Mesendoderm (in vitro differentiated cells): ENCODE measurements at regions not wholly inside any gene's neighbourhood (a gene's known extent, or its start where the extent isn't known, plus 50 kb on each side); places are given as distances from the start of the nearest gene placed in this dataset.
"Not testable (repeated sequence)": the region's sequence is repeated elsewhere in the genome, so short reads cannot be mapped to it uniquely, and the experiment has no call there.

Experiments used
- DNase-seq: peaks from one replicate; pipeline ENCODE4 v3.0.0; 2013
- H2AK5ac ChIP-seq: 2 replicates; pipeline ENCODE4 v1.6.1; 2013; ENCODE audit warnings: low read length, inconsistent platforms
- H2BK120ac ChIP-seq: 2 replicates; pipeline ENCODE4 v1.6.1; 2013; ENCODE audit warnings: low read depth, mild to moderate bottlenecking, low read length, moderate library complexity, mixed read lengths
- H2BK15ac ChIP-seq: replicated peaks from 2 replicates; pipeline ENCODE4 v1.6.1; 2013; ENCODE audit warnings: low read depth, mild to moderate bottlenecking, moderate library complexity
- H2BK5ac ChIP-seq: 2 replicates; pipeline ENCODE4 v1.6.1; 2013; ENCODE audit warnings: low read length, inconsistent platforms
- H3K18ac ChIP-seq: 2 replicates; pipeline ENCODE4 v1.6.1; 2013; ENCODE audit warnings: mild to moderate bottlenecking, low read length, mixed read lengths
- H3K23ac ChIP-seq: one replicate; pipeline ENCODE4 v1.6.1; 2013; ENCODE audit warnings: low read length
- H3K27ac ChIP-seq: 2 replicates; pipeline ENCODE4 v1.5.1; 2013; ENCODE audit warnings: low read depth, mild to moderate bottlenecking, inconsistent platforms, low read length, moderate library complexity
- H3K27me3 ChIP-seq: 2 replicates; pipeline ENCODE4 v1.6.1; 2013; ENCODE audit warnings: low read length, control low read depth, mild to moderate bottlenecking, inconsistent platforms; ENCODE audit not compliant: insufficient read depth, poor library complexity
- H3K36me3 ChIP-seq: 2 replicates; pipeline ENCODE4 v1.6.1; 2013; ENCODE audit warnings: low read length, inconsistent platforms; ENCODE audit not compliant: control insufficient read depth, insufficient read depth
- H3K4ac ChIP-seq: one replicate; pipeline ENCODE4 v1.6.1; 2013; ENCODE audit warnings: low read depth, mild to moderate bottlenecking, low read length, moderate library complexity
- H3K4me1 ChIP-seq: 2 replicates; pipeline ENCODE4 v1.6.1; 2013; ENCODE audit warnings: low read depth, low read length, inconsistent platforms; ENCODE audit not compliant: control insufficient read depth
- H3K4me2 ChIP-seq: 2 replicates; pipeline ENCODE4 v1.6.1; 2013; ENCODE audit warnings: low read length
- H3K4me3 ChIP-seq: 2 replicates; pipeline ENCODE4 v1.5.1; 2013; ENCODE audit warnings: mild to moderate bottlenecking, low read length
- H3K56ac ChIP-seq: one replicate; pipeline ENCODE4 v1.6.1; 2013; ENCODE audit warnings: low read length
- H3K79me1 ChIP-seq: 2 replicates; pipeline ENCODE4 v1.6.1; 2013; ENCODE audit warnings: low read length, inconsistent platforms
- H3K79me2 ChIP-seq: 2 replicates; pipeline ENCODE4 v1.6.1; 2013; ENCODE audit warnings: mild to moderate bottlenecking, low read length; ENCODE audit not compliant: control insufficient read depth, insufficient read depth
- H3K9ac ChIP-seq: 2 replicates; pipeline ENCODE4 v1.6.1; 2013; ENCODE audit warnings: low read length, inconsistent platforms
- H4K5ac ChIP-seq: one replicate; pipeline ENCODE4 v1.6.1; 2013; ENCODE audit warnings: low read length
- H4K8ac ChIP-seq: one replicate; pipeline ENCODE4 v1.6.1; 2013; ENCODE audit warnings: low read depth, mild to moderate bottlenecking, control low read depth, low read length, moderate library complexity
- WGBS: extraction: QIAGEN DNeasy Blood & Tissue Kit; methylation state at CpG from one replicate; pipeline ENCODE4 v1.1.7; 2013; ENCODE audit warnings: low lambda C conversion rate, missing lambda C conversion rate; ENCODE audit not compliant: insufficient coverage; ENCODE audit errors: extremely low coverage; 5-methylcytosine and 5-hydroxymethylcytosine counted together

GRCh38 chr9:106785200-106785599, 77.8 kb upstream of the ZNF462 start:
- H3K4me1 ChIP-seq, result no peaks in the 10 kb centered on the region
- H3K27ac ChIP-seq, result no peak overlapping the region
- H2BK120ac ChIP-seq, result no peak overlapping the region
- WGBS, result no CpG with 5 or more reads among the region's 3 CpGs
- no peaks in the 10 kb centered on the region for H3K27me3 ChIP-seq
- no peak overlapping the region for H2BK15ac ChIP-seq
- H3K56ac ChIP-seq, result no peak overlapping the region
- no peak overlapping the region for H3K4ac ChIP-seq
- no peak overlapping the region for H4K8ac ChIP-seq
- no peak overlapping the region for H2BK5ac ChIP-seq
- DNase-seq, result no peak
- no peak overlapping the region for H4K5ac ChIP-seq
- H3K4me2 ChIP-seq, result no peak overlapping the region
- no peak overlapping the region for H3K4me3 ChIP-seq
- no peak overlapping the region for H3K18ac ChIP-seq
- H3K9ac ChIP-seq, result no peak overlapping the region
- no peak overlapping the region for H3K23ac ChIP-seq
- H2AK5ac ChIP-seq, result no peak overlapping the region
- no peaks in the 10 kb centered on the region for H3K36me3 ChIP-seq
- no peaks in the 10 kb centered on the region for H3K79me2 ChIP-seq
- H3K79me1 ChIP-seq, result no peaks in the 10 kb centered on the region

GRCh38 chr9:106788021-106788420, 74.9 kb upstream of the ZNF462 start:
- H3K4ac ChIP-seq, H3K9ac ChIP-seq, H3K4me2 ChIP-seq, H2BK15ac ChIP-seq, H3K4me3 ChIP-seq, H3K36me3 ChIP-seq, H3K18ac ChIP-seq, H3K79me1 ChIP-seq, H2BK120ac ChIP-seq, H3K4me1 ChIP-seq, H4K5ac ChIP-seq, H4K8ac ChIP-seq, H2BK5ac ChIP-seq, H3K56ac ChIP-seq, H3K79me2 ChIP-seq, H3K27me3 ChIP-seq, DNase-seq, H3K27ac ChIP-seq, H2AK5ac ChIP-seq, H3K23ac ChIP-seq: not testable (repeated sequence)
- whole genome bisulfite sequencing, result no CpG with 5 or more reads among the region's 2 CpGs

GRCh38 chr9:106795031-106795430, 67.9 kb upstream of the ZNF462 start:
- DNase-seq, result no peak
- no CpG with 5 or more reads among the region's 4 CpGs for WGBS
- no peak overlapping the region for H4K8ac ChIP-seq
- no peak overlapping the region for H3K4me3 ChIP-seq
- H2BK5ac ChIP-seq, result no peak overlapping the region
- H3K4me2 ChIP-seq, result no peak overlapping the region
- no peaks in the 10 kb centered on the region for H3K36me3 ChIP-seq
- H2BK120ac ChIP-seq, result no peak overlapping the region
- no peaks in the 10 kb centered on the region for H3K79me2 ChIP-seq
- no peak overlapping the region for H4K5ac ChIP-seq
- H3K27me3 ChIP-seq, result no peaks in the 10 kb centered on the region
- no peak overlapping the region for H3K9ac ChIP-seq
- no peak overlapping the region for H3K56ac ChIP-seq
- H2BK15ac ChIP-seq, result no peak overlapping the region
- no peak overlapping the region for H3K18ac ChIP-seq
- H3K27ac ChIP-seq, result no peak overlapping the region
- H3K4me1 ChIP-seq, result no peaks in the 10 kb centered on the region
- no peak overlapping the region for H3K23ac ChIP-seq
- H2AK5ac ChIP-seq, result no peak overlapping the region
- no peak overlapping the region for H3K4ac ChIP-seq
- no peaks in the 10 kb centered on the region for H3K79me1 ChIP-seq

- H2BK15ac ChIP-seq, result no peak overlapping the region
- no peaks in the 10 kb centered on the region for H3K79me1 ChIP-seq
- no peaks in the 10 kb centered on the region for H3K4me1 ChIP-seq
- no peak overlapping the region for H3K23ac ChIP-seq
- no peak overlapping the region for H3K4me2 ChIP-seq
- H4K8ac ChIP-seq, result no peak overlapping the region
- no peak overlapping the region for H3K4me3 ChIP-seq
- H2AK5ac ChIP-seq, result no peak overlapping the region
- no peaks in the 10 kb centered on the region for H3K79me2 ChIP-seq
- no peak overlapping the region for H3K9ac ChIP-seq
- no peak overlapping the region for H2BK120ac ChIP-seq
- H3K27me3 ChIP-seq, result no peaks in the 10 kb centered on the region
- no peak overlapping the region for H2BK5ac ChIP-seq
- no peak overlapping the region for H3K27ac ChIP-seq
- H3K56ac ChIP-seq, result no peak overlapping the region
- H3K18ac ChIP-seq, result no peak overlapping the region
- H3K4ac ChIP-seq, result no peak overlapping the region
- DNase-seq, result no peak
- H3K36me3 ChIP-seq, result no peaks in the 10 kb centered on the region
- no peak overlapping the region for H4K5ac ChIP-seq
Observed at GRCh38 chr9:106796771-106797170, 66.2 kb upstream of the ZNF462 start.

GRCh38 chr9:106797299-106797698, 65.7 kb upstream of the ZNF462 start:
- Histone ChIP-seq H3K27ac (no peak overlapping the region), H3K9ac (no peak overlapping the region), H3K4ac (peak overlapping the region; percentile 31), H3K23ac (no peak overlapping the region), H2BK5ac (no peak overlapping the region), H4K8ac (no peak overlapping the region), H3K4me2 (no peak overlapping the region), H2BK15ac (no peak overlapping the region), H2AK5ac (no peak overlapping the region), H3K18ac (no peak overlapping the region), H3K79me2 (no peaks in the 10 kb centered on the region), H3K4me3 (no peak overlapping the region), H3K56ac (no peak overlapping the region), H3K79me1 (no peaks in the 10 kb centered on the region), H2BK120ac (no peak overlapping the region), H3K36me3 (no peaks in the 10 kb centered on the region), H3K27me3 (no peaks in the 10 kb centered on the region), H3K4me1 (no peaks in the 10 kb centered on the region), H4K5ac (no peak overlapping the region)
- DNase-seq, result no peak
- no CpG with 5 or more reads among the region's 2 CpGs for WGBS

- H3K36me3 ChIP-seq, result no peaks in the 10 kb centered on the region
- no peak overlapping the region for H2BK15ac ChIP-seq
- H3K23ac ChIP-seq, result no peak overlapping the region
- no peak overlapping the region for H3K4me3 ChIP-seq
- H3K4ac ChIP-seq, result no peak overlapping the region
- H3K79me2 ChIP-seq, result no peaks in the 10 kb centered on the region
- H3K27ac ChIP-seq, result no peak overlapping the region
- H2BK120ac ChIP-seq, result no peak overlapping the region
- no peak overlapping the region for H3K56ac ChIP-seq
- H3K4me1 ChIP-seq, result no peaks in the 10 kb centered on the region
- H3K27me3 ChIP-seq, result no peaks in the 10 kb centered on the region
- H4K8ac ChIP-seq, result no peak overlapping the region
- no peak overlapping the region for H2AK5ac ChIP-seq
- H3K4me2 ChIP-seq, result no peak overlapping the region
- no peak overlapping the region for H3K9ac ChIP-seq
- WGBS, result no CpG with 5 or more reads among the region's 9 CpGs
- H2BK5ac ChIP-seq, result no peak overlapping the region
- no peak overlapping the region for H3K18ac ChIP-seq
- no peak overlapping the region for H4K5ac ChIP-seq
- no peaks in the 10 kb centered on the region for H3K79me1 ChIP-seq
- no peak for DNase-seq
Observed at GRCh38 chr9:106798016-106798799, 64.8 kb upstream of the ZNF462 start.
